ENCODE measurements at regions not wholly inside any gene's neighbourhood (a gene's known extent, or its start where the extent isn't known, plus 50 kb on each side); places are given as distances from the start of the nearest gene placed in this dataset.

DNA sequence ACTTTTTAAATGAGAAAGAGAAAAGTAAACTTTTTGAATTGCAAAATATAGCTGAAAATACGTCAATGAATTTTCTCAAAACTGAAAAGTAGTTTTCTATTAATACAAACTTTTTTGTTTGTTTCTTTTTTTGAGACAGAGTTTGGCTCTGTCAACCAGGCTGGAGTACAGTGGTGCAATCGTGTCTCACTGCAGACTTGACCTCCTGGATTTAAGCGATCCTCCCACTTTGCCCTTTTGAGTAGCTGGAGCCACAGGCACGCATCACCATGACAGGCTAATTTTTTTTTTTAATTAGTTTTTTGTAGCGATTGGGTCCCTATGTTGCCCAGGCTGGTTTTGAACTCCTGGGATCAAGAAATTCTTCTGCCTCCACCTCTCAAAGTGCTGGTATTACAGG is 610.4 kb downstream of the ELAVL2 start:
- DNase-seq, result no peak

DNA sequence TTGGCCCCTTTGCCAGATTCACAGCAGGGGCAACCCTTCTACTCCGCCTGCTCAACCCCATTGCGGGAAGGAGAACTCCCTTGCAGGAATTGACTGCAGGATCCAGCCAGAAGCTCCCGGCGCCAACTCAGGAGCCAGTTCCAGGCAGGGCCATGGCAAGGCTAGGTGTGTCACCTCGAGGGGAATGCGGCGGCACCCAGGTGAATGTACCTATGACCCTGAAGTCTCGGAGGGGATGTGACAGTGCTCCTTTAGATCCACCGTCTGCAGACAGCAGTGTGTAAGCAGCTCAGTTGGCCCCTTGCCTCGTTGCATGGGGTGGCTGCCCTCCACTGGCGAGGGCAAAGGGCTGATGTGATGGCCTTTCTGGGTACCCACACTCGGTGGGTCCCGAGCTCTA is 606.6 kb downstream of the ELAVL2 start:
- DNase-seq, result no peak

DNA sequence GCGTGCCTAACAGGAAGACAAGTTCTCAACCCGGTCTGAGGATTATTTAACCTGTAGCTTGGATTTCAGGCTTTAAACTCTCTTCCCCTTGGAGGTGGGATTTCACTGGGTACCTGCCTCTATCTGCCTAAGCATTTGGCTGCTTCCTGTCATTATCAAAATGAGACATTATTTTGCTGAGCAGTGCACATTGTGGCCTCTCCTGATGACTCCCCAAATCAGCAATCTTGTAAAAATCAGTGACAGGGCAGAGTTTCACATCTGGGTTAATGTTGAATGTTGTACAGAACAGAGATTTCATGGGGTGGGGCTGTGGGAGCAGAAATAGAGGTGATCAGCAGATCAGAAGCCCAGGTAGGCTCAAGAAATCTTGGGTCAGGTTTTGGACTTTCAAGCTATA is 605.9 kb downstream of the ELAVL2 start:
- DNase-seq, result no peak

DNA sequence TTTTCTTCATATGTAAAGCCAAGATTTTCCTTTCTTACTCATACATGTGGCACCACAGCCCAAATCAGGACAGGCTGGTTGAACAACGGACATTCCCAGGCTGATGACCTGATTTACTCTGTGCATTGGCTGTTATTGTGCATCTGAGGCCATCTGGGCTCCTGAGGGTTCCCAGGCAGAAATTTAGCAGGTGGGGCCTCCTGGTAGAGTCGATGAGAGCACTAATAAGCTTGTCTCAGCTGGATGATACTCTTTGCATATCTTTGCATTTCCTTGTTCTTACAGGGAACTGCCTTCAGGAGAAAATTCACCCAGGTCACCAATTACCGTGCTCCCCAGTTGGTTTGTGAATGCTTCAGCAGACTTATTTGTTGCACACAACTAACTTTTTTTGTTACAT is 605.1 kb downstream of the ELAVL2 start:
- DNase-seq, result no peak

DNA sequence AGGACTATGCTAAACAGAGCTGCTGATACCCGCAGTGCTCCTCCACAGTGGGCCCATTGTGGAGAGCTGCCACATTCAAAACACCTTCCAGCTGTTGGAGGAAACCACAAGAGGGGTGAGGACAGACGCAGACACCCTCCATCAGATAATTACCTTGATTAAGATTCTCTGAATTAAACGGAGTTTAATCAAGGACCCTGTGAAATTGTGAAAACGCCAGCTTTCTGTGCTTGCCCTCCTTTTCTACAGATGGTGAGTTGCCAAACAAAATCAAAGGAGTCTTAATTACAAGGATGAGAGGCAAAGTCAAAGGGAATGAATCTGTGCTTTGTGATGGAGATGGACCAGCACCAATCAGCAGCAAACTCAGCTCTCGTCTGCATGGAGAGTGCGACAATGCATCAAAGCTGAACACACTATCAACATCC is 596.1 kb downstream of the ELAVL2 start:
- no peak for DNase-seq

DNA sequence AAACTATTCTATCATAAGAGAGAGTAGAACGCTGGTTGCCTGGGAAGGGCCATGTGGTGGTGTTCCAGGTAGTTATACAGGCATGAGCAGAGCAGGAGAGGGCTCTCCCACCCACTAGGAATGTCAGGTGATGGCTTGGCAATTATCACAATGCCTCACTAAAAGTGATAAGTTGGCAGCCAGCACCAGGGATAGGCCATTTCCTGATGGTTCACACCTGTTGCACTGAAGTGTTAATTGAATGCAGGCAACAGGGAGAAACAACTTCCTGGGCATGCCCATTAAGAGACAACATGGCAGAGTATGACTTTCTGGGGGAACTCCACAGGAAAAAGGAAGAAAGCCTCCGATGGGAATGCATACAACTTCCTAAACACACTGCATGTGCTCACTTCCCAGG is 593.2 kb downstream of the ELAVL2 start:
- DNase-seq, result no peak

DNA sequence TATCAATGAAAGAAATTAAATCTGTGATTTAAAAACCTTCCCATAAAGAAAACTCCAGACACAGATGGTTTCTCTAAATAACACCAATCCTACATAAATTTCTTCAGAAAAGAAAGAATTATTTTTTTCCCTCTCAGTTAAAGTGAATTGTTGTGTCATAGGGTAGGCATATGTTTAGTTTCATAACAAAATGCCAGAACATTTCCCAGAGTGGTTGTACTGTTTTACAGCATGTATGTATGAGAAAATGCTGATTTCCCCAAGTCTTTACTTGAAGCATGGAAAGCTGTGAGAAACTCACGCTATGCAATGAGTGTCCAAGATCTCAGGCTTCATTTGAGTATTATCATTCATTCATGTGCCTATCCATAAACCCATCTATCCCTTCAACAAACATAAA is 582.5 kb downstream of the ELAVL2 start:
- DNase-seq, result no peak

DNA sequence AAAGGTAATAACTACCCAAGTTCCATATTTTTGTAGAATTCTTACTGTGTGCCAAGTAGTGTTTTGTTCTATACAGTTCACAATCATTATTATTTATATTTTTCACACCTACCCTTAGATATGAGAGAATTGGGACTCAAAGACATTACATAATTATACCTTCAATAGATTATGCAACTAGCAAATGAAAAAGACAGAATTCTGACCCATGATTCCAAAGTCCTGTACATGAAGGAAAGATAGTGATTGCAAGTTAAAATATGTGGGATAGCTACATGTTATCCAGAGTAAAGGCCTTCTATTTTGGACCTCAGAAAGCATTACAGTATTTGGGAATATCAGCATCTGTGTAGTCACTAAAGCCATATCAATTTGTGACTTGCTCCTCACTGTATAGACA is 581.0 kb downstream of the ELAVL2 start:
- no peak for DNase-seq

DNA sequence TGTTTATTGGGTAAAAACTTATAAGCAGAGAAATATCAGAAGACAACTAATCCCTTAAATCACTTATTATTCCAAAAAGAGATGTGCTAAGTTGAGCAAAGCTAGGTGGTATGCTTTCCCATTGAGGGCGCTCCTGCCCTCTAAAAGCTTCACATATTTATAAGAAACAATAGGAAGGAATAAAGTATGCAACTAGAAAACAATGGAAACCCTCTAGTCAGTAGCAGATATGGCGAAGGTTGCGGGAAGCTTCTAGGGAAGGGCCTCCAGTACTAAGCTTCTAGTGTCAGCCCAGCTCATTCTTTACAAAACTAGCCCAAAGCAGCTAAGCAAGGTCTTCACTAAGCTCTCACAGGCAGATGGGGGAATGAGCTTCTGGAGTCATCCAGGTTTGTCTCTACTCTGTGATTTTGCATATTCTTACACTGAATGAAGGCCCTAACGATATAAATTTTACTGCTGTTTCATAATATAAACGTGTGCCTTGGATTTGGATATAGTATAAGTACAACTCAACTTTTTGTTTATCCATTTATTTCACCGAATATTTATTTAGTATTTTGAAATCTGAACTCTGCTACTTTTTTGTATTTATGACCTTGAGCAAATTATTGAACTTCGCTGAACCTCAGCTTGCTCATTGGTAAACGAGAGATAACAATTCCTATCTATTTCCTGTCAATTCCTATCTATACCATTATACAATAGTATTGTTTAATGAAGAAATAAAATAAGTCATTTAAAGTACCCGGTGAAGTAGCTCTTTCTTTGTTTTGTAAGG is 571.4 kb downstream of the ELAVL2 start:
- no peak for DNase-seq

DNA sequence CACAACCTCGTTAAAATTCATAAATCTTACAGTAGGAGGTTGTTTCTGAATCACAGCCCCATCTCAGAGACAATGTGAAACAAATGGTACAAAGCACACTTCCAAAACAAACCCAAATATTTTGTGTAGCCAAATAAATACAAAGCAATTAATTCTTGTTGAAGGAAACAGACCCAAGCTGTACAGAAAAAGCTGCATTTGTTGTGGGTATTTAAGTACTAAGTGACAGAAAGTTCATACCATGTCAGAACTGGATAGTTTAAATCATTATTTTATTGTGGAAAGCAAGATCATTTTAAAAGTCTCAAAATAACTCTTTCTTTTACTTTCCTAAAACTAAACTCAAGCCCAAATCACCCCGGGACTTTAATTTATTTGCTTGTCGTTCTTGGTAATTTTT is 570.7 kb downstream of the ELAVL2 start:
- DNase-seq, result no peak

DNA sequence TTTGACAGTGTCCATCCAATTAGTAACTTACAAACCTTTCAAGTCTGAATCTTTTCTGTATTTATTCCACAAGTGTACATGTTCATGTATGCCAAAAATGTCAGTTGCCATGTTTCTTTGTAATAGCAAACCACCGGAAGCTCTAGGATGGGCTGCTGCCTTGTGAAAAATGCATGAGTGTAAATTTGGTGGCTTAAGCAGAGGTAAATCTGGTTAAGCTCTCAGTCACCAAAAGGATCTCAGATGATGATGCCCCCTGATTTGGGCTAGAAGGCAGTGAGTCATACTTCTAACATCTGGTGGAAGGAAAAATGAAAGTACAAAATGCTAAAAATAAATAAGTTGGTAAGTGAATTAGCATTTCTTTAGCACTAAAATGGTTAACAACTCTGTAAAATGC is 567.5 kb downstream of the ELAVL2 start:
- no peak for DNase-seq

DNA sequence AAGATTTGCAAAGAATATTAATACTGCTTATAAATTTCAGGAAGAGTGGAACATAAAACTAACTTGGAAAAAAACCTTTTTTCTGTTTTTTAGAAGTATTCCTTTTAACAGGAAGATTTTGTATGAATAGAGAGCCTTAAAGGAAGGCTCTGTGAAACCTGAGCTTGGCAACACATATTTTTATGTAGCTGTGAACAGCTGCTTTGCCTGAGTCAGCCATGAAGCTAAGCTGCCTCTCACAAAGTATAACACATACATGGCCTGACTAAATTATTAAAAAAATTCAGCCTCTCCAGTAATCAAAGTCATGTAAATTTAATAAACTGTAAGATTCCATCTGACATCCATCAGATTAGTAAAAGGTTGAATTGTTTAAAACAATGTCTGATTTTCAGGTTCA is 547.5 kb downstream of the ELAVL2 start:
- DNase-seq, result no peak

DNA sequence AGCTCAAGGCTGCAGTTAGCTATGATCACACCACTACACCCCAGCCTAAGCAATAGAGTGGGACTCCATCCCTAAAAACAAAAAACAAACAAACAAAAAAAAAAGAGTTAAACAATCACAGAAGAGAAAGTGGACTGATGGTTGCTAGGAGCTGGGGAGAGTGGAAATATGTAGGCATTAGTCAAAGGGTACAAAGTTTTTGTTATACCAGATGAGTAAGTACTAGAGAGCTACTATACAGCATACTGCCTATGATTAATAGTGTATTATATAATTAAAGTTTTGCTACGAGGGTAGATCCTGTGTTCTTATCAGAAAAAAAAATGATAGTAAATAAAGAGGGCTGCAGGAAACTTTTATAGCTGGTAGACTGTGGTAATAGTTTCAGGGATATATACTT is 538.6 kb downstream of the ELAVL2 start:
- DNase-seq, result no peak

DNA sequence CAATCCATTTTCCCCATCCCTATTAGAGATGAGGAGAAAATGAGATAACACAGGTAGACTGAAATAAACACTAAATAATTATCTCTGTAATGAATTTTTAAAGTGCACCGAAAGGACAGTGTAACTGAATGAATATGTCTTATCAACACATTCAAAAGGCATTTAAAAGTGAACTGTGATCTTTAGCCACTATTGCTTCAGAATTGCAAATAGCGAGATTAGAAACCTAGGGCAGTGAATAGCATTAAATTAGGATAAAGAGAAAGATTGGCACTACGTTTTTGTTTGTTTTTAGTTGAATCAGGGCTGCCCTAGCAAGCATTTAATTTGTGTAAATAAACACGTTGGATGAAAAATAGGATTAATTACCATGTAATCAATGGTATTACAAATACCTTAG is 537.5 kb downstream of the ELAVL2 start:
- no peak for DNase-seq

DNA sequence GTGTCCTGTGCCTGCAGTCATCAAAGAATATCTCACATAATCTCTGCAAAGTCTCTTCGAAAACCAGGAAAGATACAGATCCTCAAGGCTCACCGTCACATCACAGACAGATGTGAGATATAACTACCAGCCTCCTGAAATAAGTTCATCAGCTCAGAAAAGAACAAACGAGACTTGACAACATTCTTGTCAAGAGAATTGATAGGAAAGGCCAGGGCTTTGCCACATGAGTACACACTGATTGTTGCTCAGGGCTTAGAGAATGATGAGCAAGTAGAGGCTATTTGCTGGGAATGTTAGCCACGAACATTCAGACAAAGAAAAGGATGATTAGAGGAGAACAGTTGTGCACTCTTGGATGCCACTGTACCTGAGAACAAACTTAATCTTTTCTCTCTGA is 535.1 kb downstream of the ELAVL2 start:
- DNase-seq, result no peak

DNA sequence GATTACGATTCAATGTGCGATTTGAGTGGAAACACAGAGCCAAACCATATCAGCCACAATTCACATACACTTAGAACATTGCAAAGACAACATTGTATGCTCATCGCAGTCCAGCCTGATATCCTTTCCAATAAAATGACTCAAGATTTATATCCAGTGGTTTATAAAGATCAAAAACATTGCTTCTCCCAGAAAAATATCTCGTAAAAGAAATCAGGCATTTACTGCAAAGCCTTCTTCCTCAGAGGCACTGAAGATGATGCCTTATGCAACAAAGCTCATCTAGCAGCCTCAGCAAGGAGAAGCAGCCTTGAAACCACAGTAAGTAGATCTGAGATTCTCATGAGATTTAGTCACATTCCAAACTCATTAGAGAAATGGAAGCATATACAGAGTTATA is 523.8 kb downstream of the ELAVL2 start:
- DNase-seq, result no peak

DNA sequence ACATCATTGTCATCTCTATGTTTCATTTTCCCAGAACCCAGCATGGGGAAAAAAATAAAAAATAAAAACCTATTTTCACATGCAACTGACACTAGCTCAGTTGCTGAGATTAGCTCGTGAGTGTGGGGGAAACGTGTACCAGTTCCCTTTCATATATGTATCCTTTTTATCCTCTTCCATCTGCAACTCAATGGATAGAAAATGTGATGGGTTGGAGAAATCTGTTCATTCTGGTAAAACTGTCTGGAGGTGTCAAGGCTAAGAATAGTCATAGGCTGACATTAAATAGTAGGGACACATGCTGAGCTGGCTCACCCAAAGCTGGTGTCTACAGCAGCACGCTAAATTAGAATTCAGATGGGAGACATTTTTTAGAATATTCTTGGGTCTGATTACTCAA is 519.3 kb downstream of the ELAVL2 start:
- DNase-seq, result no peak

DNA sequence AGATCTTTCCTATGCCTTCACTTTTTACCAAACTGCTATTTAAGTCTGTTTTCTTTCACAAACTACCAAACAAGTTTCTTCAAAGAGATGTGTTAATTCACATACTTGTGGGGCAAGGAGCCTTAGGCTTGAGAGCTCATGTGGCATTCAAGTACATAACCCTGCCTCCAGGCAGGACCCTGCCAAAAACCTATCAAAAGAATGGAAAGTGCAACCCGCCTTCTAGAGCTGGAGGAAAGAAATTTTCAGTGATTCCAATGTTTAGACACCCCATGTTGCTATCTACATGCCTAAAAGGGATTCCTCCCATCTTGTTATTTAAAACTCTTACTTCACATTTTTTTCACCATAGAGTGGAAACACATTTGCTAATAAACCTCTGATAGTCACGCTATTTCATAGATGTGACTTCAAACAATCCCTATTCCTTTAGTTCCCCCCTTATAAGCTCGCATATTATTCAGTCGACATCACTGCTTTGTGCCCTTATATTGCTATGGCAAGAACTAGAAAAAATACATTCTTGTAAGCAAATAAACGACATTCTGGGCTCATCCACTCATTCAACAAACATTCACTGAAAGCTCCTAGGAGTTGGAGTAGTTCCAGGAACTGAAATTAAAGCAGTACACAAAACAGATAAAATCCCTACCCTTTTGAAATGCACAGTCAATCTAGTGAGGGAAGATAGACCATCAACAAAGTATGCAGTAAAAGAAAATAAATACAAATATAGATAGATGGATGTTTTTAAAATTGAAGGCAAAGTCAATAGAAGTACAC is 518.1 kb downstream of the ELAVL2 start:
- DNase-seq, result no peak

DNA sequence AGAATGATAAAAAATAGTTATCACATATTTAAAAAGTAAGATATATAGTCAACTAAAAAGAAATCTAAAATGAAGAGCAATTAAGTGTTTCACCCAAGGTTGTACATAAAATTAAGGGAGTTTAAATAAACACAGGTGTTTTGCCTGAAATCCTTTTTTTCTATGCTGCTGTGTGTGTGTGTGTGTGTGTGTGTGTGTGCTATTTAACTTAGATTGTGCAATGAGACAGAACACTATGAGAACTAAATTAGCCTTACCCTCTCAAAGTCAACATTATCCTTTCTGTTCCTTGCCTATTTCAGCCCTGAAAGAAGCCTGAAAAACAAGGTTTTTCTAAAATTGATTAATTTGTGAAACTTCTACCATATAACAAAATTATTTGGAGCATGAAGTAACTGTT is 516.2 kb downstream of the ELAVL2 start:
- DNase-seq, result no peak

DNA sequence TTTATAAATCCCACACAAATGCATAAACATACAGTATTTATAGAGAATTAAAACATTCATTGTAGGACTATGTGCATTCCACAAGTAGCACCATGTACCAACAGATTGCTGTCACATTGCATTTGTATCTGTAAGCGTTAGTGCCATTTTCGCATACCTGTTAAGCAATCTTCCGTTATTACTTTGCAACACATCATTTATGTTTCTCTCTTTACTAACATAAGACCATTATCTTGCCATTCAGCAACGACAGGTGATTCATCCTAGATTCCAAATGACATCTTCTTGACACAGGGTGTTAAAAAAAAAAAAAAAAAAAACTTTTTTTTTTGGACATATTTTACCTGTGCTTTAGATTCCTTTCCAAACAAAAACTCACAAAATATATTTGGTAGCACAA is 511.8 kb downstream of the ELAVL2 start:
- no peak for DNase-seq

DNA sequence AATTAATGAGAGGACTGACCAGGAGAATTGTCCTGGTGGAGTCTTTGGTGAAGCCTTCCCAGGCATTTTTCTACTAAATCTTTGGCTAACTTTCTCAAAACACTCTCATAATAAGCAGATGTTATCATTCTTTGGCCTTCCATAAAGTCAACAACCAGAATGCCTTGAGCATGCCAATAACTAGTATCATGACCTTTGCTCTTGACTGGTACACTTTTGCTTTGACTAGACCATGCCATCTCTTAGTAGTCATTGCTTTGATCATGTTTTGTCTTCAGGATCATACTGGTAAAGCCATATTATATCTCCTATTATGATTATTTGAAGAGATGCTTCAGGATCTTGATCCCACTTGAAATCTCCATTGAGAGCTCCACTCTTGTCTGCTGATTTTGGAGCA is 506.9 kb downstream of the ELAVL2 start:
- no peak for DNase-seq

DNA sequence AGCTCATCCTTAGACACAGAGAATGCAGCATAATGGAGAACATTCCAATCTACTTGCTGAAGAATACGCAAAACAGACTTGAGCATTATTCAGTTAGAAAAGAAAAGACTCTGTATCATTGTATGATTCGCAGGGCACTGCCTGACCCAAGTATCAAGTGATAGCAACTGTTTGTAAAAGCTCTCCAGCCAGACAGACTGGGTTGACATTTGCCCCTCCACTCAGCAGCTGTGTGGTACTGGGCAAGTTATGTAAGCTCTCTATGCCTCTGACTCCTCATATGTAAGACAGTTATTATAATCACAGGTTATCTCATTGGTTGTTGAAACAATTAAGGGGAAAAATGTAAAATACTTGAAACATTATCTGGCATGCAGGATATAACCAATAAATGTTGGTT is 505.0 kb downstream of the ELAVL2 start:
- DNase-seq, result peak; percentile 36

DNA sequence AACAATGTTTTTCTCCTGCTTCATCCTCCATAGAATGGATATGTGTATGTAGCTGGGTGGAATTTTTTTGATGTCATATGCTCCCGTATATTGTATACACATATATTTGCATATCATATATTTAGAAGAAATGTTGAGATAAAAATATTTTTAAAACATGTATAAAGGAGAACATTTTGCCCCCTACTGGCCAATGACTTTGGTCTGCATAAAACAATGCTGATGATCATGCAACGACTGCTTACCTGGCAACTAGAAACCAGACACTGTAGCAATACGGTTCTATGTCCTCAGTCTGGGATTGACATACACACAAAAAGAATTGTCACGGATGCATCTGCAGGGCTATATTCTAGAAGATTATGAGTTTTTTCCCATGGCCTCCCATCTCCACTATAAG is 503.6 kb downstream of the ELAVL2 start:
- DNase-seq, result no peak

DNA sequence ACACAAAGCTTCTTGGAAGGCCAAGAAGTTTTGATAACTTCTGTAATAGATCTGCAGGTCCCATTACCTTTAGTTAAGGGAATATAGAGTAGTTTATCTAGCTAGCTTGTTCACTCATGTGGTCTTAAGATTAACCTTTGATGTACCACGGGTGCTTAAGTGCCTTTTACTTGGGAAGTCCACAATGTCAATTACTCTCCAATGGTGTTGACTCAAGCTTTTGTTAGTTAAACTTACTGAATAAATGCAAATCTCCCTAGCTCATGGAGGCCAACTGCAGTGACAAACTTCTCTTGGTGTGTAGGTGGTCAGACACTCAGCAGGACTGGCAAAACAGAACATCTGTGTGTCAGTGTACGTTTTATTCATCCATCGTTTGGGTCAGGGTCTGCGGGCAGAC is 501.5 kb downstream of the ELAVL2 start:
- DNase-seq, result no peak

DNA sequence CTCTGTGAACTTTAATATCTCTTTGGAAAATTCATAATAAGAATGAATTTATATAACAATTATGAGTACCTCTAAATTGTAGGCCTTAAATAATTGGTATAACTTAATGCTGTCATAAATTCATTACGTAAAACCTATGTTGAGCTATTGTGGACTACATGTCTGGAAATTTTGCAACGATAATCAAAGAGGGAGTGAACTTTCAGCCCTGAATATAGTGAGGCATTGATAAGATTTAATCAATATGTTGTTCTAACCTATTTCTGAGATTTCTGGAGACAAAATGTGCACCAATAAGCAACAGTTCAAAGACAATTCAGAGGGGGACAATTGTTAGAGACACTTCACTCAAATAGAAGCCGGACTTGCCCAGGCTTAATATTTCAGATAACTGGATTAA is 499.4 kb downstream of the ELAVL2 start:
- DNase-seq, result no peak
